Renal pelvis (tissue), 1 donor: ENCODE measurements at regions not wholly inside any gene's neighbourhood (a gene's known extent, or its start where the extent isn't known, plus 50 kb on each side); places are given as distances from the start of the nearest gene placed in this dataset.

Experiments
- DNase-seq: peaks from one replicate; pipeline ENCODE4 v3.0.0-alpha.2; 2013

- DNase-seq = no peak
Measured at GRCh38 chr16:49024016-49024415, 257.6 kb downstream of the CBLN1 start.

- no peak for DNase-seq
Measured at GRCh38 chr16:49023050-49023449, 258.6 kb downstream of the CBLN1 start.

- DNase-seq = no peak
Measured at GRCh38 chr16:49022351-49022963, 259.2 kb downstream of the CBLN1 start.

DNA sequence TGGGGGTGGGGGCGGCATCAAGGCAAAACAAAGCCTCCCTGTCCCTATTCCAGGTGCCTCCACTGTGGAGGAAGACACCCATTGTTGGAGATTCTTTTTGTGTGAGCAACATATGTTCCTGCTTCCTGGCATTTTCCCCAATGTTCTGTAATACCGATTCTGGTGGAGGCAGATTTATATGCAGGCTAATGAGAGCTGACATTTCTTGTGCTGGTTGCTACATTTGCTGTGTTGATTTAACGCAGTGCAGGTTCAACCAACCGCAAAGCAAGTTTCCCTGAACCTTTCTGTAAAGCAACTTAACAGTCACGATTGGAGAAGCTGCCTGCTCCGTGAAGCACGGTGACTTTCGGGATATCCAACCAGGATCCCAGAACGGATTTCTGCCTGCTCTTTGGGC is 260.5 kb downstream of the CBLN1 start:
- no peak for DNase-seq

DNA sequence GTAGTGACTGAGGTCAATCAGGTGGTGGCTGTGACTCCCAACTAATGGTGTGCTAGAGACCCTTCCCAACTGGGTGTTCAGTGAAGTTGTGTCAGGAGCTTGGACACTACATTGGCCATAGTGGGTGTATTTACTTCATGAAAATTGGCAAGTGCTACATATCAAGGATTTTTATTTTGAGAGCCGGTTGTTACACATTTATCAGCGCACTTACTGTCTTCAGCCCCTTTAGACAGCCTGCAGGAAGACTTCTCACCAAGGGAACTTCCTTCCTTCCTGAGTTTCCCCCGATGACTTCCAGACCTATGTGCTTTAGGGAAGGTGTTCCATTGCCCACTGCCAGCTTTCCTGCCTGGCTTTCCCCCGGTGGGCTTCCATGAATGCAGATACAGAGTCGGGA is 261.2 kb downstream of the CBLN1 start:
- DNase-seq = no peak

DNA sequence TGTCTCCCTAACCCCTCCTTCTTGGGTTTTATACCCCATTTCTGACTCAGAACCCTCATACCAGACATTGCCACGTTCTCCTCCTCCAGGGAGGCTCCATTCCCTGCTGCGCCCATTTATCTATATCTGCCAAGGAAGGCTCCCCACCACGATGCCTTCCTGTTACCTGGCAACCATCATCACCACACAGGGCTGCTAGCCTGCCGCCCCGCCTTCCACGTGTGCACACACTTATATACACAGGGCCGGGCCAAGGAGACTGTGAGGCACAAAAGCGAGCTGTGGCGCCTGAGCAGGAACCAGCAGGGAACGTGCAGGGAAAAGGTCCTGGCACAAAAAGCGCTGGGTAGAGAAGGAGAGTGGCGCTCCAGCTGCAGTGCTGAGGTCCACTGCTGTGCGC is 261.8 kb downstream of the CBLN1 start:
- no peak for DNase-seq

DNA sequence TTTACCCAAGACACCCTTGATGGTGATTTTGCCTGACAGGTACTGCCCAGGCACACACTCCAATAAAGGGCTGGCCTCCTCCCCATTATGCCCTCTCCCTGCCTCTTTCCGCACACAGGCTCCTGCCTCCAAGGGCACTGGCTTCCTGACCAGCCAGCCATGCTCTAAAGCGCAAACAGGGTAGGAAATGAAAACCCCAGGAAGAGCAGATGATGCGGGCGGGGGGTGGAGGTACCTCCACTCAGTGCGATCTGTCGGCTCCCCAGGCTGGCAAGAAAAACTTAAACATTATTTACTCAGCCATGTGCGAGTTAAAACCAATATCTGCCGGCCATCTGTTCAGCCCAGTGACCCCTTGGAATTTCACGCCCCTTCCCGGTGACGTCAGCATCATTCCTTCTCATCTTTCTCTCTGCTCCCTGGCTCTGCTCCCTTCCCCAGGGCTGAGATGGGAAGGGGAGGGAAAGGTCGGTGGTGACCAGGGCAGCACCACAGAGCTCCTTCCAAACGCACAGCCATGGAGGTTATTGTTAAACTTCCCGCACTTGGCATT is 262.5 kb downstream of the CBLN1 start:
- peak; percentile 84 for DNase-seq

GRCh38 chr16:49018259-49018931 is 263.2 kb downstream of the CBLN1 start:
- DNase-seq = no peak

DNA sequence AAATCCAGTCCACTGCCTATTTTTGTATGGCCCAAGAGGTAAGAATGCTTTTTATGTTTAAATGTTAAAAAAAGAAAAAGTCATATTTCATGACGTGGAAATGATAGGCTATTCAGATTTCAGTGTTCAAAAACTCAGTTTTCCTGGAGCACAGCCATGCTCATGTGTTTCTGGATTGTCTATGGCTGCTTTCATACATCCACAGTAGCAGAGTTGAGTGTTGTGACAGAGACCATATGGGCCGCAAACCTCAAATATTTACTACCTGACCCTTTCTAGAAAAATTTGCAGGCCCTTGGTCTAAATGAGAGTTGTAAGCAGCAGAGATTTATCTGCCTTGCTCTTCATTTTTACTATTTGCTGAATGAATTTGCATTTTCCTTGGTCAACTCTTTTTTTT is 264.1 kb downstream of the CBLN1 start:
- no peak for DNase-seq

DNA sequence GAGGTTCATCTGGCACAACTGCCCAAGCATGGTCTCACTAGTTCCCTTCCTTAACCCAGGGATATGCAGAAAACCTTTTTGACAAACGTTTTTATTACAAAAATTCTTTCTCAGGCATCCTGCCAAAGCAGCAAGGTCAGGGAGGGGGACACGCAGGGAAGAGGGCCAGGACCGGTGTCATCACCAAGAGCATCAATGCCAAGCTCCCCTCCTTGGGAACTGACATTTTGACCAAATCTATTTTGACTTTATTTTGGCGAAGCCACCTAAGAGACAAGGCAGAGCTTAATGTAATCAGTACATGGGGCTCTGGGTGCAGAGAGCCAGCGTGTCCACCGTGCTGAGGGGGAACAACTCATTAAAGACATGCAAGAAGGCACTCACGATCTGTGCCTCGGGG is 265.2 kb downstream of the CBLN1 start:
- DNase-seq = no peak

GRCh38 chr16:49015225-49015592 is 266.4 kb downstream of the CBLN1 start:
- DNase-seq = no peak

GRCh38 chr16:49014277-49015224 is 267.1 kb downstream of the CBLN1 start:
- no peak for DNase-seq

GRCh38 chr16:49013727-49014080 is 267.9 kb downstream of the CBLN1 start:
- no peak for DNase-seq

DNA sequence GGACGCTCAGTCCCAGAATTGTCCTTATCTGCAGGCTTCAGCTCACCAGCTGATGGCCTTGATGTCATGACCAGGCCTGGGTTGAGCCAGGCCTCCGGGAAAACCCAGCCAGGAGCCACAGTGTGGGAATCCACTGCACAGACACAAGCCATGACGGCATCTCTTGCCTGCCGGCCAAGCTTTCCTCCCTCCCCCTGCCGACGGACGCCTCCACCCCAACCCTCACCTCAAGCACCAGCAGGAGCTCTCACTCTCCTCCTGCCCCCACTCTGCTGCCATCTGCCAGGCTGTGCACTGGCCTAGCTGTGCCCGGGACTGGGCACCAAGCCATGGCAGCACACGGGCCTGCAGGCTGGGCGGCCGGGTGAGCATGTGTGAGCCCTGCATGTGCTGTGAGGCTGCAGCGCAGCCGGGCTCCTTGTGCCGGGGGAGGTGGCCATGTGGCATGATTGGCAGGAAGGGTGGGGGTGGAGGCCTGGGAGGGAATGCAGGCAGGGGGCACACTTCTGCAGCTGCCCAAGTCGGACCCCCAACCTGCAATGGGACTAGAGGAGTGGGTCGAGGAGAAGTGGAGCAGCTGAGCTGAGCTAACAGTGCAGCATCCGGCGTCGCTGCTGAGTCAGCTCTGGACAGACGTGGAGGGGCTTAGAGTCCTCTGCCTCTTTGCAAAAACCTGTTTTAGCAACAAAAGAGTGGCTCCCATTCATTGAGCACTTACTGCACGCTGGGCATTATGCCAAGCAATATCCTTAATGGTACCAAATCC is 268.5 kb downstream of the CBLN1 start:
- no peak for DNase-seq

DNA sequence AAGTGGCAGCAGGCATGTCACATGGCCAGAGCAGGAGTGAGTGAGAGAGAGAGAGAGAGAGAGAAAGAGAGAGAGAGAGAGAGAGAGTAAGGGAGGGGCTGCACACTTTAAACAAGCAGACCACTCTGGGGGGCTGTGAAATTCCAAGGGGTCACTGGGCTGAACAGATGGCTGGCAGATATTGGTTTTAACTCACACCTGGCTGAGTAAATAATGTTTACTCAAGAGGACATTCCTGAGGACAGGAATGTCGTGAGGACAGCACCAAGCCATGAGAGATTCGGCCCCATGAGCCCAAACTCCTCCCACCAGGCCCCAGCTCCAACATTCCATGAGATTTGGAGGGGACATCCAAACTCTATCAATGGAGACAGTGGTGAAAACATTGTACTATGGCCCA is 269.7 kb downstream of the CBLN1 start:
- no peak for DNase-seq

DNA sequence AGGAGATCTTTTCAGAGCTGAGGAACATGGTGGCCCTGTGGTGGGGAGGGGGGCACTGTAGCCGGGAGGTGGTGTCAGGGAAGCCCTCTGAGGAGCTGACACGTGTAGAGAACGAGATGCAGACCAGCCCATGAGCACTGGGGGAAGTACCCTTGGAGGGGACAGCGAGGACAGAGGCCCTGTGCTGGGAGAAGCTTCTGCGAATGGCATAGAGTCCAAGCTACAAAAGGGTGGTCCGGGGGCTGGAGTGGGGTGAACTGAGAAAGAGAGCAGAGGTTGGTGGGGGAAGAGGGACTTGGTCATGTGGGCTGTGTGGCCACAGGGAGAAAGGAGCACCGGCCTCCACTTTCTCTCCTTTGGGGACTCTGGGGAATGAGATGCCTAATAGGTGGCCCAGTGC is 270.8 kb downstream of the CBLN1 start:
- DNase-seq = no peak

GRCh38 chr16:49010396-49010795 is 271.2 kb downstream of the CBLN1 start:
- no peak for DNase-seq

GRCh38 chr16:49009204-49009603 is 272.4 kb downstream of the CBLN1 start:
- DNase-seq = no peak

DNA sequence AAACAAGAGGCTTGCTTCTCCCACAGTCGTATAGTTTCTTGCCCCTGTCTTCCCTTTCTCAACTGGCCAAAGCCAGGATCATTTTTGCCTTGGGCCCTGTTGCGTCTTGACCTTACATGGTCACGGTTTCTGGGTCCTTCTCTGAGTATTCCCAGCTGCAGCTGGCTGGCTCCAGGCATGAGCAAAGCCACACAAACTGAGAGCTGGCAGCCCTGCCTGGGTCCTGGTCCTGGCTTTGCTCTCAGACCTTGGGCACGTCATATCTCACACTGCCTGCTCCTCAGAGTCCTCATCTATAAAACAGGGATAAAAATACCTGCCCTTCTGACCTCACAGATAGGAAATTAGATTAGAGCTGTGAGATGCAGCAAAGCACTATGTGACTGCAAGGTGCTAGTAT is 277.6 kb downstream of the CBLN1 start:
- no peak for DNase-seq

DNA sequence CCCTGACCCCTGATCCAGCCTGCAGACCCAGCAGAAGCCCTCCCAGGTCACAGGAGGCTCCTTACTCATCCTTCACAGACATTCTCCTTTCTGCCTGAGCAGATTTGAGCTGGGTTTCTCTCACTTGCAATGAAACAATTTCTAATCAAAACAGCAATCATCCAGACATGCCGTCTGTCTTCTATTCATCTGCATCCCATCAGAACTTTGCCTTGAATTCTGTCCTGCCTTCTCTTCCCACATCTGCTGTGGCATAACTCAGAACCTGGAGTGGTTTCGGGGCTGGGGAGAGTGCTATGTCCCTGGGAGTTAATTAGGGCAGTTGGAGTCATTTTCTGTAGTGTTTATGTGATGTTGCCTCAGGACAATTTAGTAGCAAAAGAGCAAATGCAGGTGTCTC is 278.6 kb downstream of the CBLN1 start:
- DNase-seq = no peak

DNA sequence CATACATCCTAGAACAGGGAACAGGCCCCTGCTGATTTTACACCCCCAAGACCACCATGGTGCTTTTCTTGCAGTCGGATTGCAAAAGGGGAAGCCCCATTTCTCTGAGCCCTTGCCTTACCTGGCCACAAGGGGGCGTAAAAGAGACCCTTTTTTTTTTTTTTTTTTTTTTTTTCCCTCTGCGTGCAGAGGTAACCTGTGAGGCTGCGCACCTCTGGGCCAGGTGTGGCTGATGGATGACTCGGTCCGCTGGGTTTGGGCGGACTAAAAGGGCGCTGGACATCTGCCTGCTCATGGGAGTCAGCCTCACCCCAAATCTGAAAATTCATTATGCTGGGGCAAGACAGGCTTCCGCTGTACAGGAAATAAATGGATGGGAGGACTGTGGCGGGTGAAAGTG is 281.0 kb downstream of the CBLN1 start:
- no peak for DNase-seq

DNA sequence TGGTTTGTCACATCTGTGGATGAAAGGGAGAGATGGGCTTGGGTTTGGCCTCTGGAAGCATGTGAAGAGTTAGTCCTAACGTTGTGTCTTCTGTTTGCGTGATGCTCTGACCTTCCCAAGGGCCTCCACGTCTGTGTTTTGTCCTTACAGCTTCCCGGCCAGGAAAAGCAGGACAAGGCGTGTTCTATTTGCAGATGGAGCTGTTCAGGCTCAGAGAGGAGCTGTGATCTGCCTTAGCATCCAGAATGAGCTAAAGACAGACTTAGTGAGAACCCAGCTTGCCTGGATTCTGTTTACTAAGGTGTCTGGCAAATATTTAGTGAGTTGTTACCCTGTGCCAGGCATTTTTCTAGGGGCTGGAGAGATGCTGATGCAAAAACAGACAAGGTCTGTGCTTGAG is 282.1 kb downstream of the CBLN1 start:
- DNase-seq = no peak
